SKM-1 treated with dmso at 0.1 percent for 144 hours (cell line): ENCODE measurements at regions not wholly inside any gene's neighbourhood (a gene's known extent, or its start where the extent isn't known, plus 50 kb on each side); places are given as distances from the start of the nearest gene placed in this dataset.
"Not testable (repeated sequence)": the region's sequence is repeated elsewhere in the genome, so short reads cannot be mapped to it uniquely, and the experiment has no call there.

Source experiments
- DNase-seq: peaks from one replicate; lab custom pipeline; 2025; ENCODE audit not compliant: unreplicated experiment; lab: John Stamatoyannopoulos, UW

GRCh38 chr1:222865718-222866117 lies 50.9 kb downstream of the DISP1 start:
- DNase-seq: no peak

- no peak for DNase-seq
These were observed 52.5 kb downstream of the DISP1 start for GRCh38 chr1:222867316-222867715.

GRCh38 chr1:222876182-222876581 lies 61.3 kb downstream of the DISP1 start:
- no peak for DNase-seq

GRCh38 chr1:222877854-222878253 lies 63.0 kb downstream of the DISP1 start:
- DNase-seq: no peak

- DNase-seq: no peak
These were observed 65.7 kb downstream of the DISP1 start for GRCh38 chr1:222880587-222880986.

DNA sequence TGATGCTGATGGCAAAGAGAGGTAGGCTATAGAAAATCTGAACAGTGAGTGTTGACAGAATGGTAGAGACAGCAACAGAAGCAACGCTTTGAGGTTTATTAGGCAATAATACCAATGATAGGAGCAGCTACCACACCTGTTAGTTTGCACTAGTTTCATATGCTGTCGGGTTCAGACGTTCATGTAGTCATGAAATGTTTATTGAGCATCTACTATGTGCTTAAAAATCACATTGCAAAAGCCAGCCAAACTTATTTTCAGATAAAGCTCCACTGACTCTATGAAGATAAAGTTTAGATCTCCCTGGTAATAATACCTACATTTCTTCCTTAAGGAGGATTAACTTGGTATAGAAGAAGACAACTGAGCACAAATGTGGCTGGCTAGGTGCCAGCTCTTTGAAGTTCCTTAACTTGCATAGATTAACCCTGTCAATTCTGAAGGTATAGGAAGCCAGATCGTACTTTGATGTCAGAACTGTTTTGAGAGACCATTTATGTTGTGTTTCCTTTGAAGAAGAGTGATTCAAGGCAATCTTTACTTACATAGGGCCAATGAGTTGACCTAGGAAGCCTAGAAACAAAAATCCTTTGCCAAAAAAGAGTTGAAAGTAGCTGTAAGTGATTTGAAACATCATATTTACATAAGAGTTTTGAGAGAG lies 71.5 kb downstream of the DISP1 start:
- no peak for DNase-seq

DNA sequence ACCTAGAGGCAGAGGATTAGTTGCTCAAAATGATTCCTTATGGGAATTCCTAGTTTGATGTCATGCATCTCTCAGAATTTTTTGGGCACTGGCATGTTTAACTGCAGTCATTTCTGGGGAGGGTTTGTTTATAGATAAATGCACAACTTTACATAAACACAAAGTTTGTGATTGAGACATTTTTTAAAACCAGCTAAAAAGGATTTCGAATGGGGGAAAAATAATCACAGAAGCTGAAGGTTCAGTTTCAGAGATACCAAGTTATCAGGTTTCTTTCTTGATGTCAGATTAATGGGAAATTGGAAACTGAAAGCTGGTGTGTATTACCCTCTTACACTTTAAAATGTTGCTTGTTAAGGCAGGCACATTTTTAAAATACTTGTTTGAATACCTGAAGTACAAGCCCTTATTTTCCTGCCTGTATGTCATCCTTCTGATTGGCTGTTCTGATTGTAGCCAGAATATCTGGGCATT lies 72.1 kb downstream of the DISP1 start:
- DNase-seq: no peak

- DNase-seq: no peak
These were observed 74.6 kb downstream of the DISP1 start for GRCh38 chr1:222889440-222889839.

GRCh38 chr1:222890716-222891115 lies 75.9 kb downstream of the DISP1 start:
- DNase-seq: no peak

DNA sequence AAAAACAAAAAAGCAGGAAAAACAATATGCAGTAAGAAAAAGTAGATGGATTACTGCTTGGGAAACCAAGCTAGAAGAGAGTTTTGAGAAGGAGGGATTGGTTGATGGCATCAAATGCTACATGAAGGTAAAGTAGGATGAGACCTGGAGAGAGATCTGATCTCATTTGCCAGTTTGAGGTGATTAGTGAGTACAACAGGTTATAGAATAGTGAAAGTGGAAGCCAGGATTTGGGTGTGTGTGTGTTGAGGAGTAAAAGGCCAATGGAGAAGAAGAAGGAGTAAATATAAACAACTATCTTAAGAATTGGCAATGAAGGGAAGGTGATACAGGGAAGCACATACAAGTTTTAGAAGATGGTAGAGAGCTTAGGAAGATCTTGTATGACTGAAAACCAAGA lies 76.7 kb downstream of the DISP1 start:
- no peak for DNase-seq

DNA sequence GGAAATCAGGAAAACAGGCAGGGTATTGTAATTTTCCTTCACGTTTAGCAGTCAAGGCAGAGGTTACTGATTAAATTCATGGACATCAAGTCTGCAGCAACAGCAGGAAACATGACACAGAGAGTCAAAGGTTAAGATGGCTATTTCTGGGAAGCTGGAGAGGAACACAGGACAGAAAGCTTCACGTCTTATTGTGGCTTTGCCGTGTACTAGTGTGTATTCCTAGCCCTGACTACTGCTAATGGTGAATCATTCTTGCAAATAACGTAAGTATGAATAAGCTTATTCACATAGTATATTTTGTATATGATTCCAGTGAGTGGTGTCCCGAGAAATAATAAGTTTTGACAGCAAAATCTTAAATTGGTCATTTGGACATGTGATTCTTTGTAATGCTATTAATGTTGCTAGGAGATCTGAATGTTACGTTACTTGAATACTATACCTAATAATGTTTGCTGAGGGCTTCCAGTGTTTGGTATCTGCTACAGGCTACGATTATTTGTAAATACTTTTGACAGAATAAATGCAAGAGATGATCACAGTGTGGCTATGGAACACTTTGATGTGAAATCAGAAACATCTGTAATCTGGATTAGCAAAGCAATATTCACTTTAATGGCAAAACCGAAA lies 77.4 kb downstream of the DISP1 start:
- DNase-seq: no peak

- DNase-seq: no peak
These were observed 78.4 kb downstream of the DISP1 start for GRCh38 chr1:222893255-222893654.

GRCh38 chr1:222894331-222894730 lies 79.5 kb downstream of the DISP1 start:
- DNase-seq: no peak

DNA sequence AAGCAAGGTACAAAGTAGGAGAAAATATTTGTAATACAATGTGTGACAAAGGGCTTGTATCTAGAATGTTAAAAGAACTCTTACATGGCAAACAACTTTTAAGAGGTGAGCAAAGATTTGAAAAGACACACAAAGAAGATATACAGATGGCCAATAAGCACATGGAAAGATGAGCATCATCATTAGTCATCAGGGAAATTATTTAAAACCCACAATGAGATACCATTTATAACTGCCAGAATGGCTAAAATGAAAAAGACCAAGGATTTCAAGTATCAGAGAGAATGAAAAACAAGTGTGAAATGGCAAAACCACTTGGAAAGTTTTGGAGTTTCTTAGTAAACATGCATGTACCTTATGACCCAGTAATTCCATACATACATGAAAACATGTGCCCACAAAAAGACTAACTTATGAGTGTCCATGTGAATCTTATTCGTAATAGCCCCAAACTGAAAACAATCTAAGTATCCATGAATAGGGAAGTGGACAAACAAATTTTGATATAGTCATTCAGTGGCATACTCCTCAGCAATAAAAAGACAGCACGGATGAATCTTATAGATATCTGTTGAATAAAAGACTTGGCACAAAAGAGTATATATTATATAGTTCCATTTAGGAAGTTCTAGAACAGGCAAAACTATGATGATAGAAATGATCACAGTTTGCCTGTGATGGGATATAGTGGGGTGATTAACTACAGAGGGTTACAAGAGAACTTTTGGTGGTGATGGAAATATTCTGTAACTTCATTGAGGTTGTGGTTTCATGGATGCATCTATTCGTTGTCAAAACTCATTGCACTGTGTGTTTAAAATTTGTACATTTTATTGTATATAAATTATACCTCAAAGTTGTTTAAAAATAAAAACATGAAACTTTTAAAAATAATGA lies 82.0 kb downstream of the DISP1 start:
- no peak for DNase-seq

GRCh38 chr1:222897527-222898190 lies 82.8 kb downstream of the DISP1 start:
- DNase-seq: no peak

DNA sequence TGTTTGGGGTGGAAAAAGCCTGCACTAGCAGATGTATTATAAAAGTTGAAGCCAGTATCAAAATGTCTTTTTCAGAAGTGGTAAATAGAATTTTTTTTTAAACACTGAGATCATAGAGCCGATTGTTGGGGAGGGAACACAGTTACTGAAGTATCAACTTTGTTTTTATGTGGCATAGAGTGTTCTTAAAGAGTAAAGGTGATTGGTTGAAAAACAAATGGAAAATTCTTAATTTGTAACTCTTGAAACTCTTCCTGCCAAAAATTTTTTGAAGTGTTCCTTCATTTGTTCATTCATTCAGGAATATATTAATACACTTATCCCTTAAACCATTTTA lies 83.3 kb downstream of the DISP1 start:
- DNase-seq: no peak

GRCh38 chr1:222899471-222899870 lies 84.6 kb downstream of the DISP1 start:
- DNase-seq: no peak

DNA sequence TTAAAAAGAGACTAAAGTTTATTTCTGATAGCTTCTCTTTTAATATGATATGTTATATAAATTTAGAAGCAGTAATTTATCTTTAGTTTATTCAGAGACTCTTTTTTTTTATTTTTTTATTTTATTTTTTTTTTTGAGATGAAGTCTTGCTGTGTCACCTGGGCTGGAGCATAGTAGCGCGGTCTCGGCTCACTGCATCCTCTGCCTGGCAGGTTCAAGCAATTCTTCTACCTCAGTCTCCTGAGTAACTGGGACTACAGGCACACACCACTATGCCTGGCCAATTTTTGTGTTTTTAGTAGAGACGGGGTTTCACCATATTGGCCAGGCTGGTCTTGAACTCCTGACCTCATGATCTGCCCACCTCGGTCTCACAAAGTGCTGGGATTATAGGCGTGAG lies 89.6 kb downstream of the DISP1 start:
- no peak for DNase-seq

GRCh38 chr1:222905151-222905550 lies 90.3 kb downstream of the DISP1 start:
- no peak for DNase-seq

DNA sequence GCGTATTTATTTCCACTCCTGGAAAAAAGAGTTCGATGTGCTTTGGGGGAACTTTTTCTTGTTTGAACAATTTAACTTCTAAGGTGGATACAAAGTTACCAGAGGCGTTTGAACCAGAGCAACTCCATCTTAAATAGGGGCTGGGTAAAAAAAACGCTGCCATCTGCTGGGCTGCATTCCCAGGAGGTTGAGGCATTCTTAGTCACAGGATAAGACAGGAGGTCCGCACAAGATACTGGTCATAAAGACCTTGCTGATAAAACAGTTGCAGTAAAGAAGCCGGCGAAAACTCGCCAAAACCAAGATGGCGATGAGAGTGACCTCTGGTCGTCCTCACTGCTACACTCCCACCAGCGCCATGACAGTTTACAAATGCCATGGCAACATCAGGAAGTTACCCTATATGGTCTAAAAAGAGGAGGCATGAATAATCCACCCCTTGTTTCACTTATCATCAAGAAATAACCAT lies 91.5 kb downstream of the DISP1 start:
- DNase-seq: not testable (repeated sequence)

DNA sequence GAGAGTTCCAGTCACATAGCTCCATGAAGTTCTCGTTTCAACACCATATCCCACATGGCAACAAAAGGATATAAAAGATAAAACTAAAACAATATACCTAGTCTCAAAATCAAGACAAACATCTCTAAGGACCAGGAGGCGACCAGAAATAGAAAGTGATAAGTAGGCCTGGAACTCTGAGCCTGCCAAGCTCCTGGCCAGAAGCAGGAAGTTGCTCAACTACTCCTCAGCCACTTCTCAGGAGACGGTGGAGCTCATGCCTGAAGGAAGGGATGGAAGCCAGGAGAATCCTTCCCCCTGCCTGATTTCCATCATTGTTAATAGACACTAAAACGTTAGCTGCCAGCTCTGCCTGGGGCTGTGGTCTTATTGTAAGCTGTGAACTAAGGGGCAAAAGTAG lies 94.7 kb downstream of the DISP1 start:
- DNase-seq: no peak
